Cardiac muscle cell (in vitro differentiated cells and primary cell): ENCODE measurements at regions not wholly inside any gene's neighbourhood (a gene's known extent, or its start where the extent isn't known, plus 50 kb on each side); places are given as distances from the start of the nearest gene placed in this dataset.

Experiments
- DNase-seq, 2 donors: peaks; one replicate each; pipeline versions ENCODE4 v3.0.0 to v3.0.0-alpha.2; 2010 to 2017; ENCODE audit warnings: low read depth in 1 of 2, low spot score in 1 of 2
- H3K27ac ChIP-seq: fragments of 200-600 bp; sonication (generic); 2 replicates; pipeline ENCODE4 v1.5.1; 2016
- H3K27me3 ChIP-seq: fragments of 200-600 bp; sonication (generic); 2 replicates; pipeline ENCODE4 v1.6.0; 2016; ENCODE audit warnings: control low read depth
- H3K36me3 ChIP-seq: fragments of 200-600 bp; sonication (generic); 2 replicates; pipeline ENCODE4 v1.5.1; 2016; ENCODE audit warnings: control low read depth
- H3K4me1 ChIP-seq: fragments of 200-600 bp; sonication (generic); 2 replicates; pipeline ENCODE4 v1.8.1; 2017; ENCODE audit warnings: low read depth, mild to moderate bottlenecking, mixed run types
- H3K4me3 ChIP-seq: fragments of 200-600 bp; sonication (generic); 2 replicates; pipeline ENCODE4 v1.5.1; 2016; ENCODE audit warnings: mild to moderate bottlenecking
- H3K9me3 ChIP-seq: fragments of 200-600 bp; sonication (generic); 2 replicates; pipeline ENCODE4 v1.5.1; 2017; ENCODE audit warnings: low read depth, mild to moderate bottlenecking, control low read depth
- TF ChIP-seq, protein P1 (sequence below): IDR thresholded peaks from 2 replicates; pipeline ENCODE4 v1.5.1; 2012; ENCODE audit warnings: low read depth, mild to moderate bottlenecking, low read length

DNA sequence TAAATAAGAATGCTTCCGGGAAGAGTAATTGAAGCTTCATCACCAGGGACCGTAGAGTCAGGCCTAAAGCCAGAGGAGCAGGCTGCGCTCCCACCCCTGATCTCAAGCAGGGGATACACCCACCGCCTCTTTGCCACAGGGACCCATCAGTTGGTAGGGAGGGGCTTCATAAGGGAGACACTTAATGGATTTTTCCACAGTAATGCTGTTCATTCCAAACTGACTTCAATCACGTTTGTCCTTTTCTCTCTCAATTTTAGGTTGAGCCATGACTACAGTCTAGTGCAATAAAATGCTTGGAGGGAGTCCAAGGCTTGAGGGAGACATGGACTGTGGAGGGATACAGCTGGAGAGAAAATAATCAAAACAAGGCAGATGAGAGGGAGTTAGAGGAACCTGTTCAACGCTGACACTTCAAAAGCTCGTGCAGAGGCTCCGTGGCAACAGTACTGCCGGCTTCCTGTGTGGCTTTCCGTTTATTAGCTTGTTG, 111.5 kb downstream of the SEC16B start:
- Histone ChIP-seq H3K4me3 (no peak overlapping the region), H3K27me3 (no peaks in the 10 kb centered on the region), H3K9me3 (no peaks in the 10 kb centered on the region), H3K27ac (no peak overlapping the region), H3K4me1 (no peaks in the 10 kb centered on the region), H3K36me3 (no peaks in the 10 kb centered on the region)
- TF ChIP-seq, protein P1, sequence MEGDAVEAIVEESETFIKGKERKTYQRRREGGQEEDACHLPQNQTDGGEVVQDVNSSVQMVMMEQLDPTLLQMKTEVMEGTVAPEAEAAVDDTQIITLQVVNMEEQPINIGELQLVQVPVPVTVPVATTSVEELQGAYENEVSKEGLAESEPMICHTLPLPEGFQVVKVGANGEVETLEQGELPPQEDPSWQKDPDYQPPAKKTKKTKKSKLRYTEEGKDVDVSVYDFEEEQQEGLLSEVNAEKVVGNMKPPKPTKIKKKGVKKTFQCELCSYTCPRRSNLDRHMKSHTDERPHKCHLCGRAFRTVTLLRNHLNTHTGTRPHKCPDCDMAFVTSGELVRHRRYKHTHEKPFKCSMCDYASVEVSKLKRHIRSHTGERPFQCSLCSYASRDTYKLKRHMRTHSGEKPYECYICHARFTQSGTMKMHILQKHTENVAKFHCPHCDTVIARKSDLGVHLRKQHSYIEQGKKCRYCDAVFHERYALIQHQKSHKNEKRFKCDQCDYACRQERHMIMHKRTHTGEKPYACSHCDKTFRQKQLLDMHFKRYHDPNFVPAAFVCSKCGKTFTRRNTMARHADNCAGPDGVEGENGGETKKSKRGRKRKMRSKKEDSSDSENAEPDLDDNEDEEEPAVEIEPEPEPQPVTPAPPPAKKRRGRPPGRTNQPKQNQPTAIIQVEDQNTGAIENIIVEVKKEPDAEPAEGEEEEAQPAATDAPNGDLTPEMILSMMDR, result no peak
- peak in 1 of 2 donors; percentile 42 for DNase-seq

DNA sequence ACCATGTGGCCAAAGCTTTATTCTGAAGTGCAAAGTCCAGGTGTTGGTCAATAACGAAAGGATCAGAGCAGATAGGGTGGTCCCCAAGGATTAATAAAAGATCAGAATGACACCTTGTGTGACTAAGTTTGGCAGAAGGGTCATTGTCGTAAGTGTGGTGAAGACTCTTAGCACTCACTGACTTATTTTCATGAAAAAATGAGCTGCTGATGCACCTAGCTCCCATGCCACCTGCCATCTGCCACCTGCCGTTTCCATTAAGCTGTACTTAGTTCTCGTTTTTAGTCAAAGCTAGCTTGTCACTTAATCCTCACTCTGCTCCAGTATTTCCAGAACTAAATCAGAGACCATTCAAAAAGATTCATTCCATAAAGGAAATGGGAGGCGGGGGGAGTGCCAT, 112.6 kb downstream of the SEC16B start:
- no peaks in the 10 kb centered on the region for H3K9me3 ChIP-seq
- TF ChIP-seq, protein P1, result no peak
- no peak for DNase-seq
- no peaks in the 10 kb centered on the region for H3K4me1 ChIP-seq
- H3K27ac ChIP-seq, result no peak overlapping the region
- H3K36me3 ChIP-seq, result no peaks in the 10 kb centered on the region
- H3K27me3 ChIP-seq, result no peaks in the 10 kb centered on the region
- no peak overlapping the region for H3K4me3 ChIP-seq

DNA sequence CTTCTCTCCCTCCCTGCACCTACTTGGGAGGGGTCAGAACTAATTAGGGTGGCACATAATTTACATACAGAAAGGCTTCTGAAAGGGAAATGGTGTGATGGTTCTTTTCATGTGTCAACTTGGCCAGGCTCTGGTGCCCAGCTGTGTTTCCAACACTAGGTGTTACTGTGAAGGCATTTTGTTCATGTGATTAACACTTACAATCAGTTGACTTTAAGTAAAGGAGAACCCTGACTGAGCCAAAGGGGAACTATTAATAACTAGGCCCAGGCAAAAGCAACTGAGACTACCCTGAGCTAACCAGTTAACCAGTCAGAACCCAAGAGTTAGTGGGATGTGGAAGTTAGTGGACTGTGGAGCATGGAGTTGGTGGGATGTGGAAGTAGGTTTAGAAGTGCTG, 114.9 kb downstream of the SEC16B start:
- Histone ChIP-seq H3K9me3 (no peaks in the 10 kb centered on the region), H3K27ac (no peak overlapping the region), H3K4me1 (no peaks in the 10 kb centered on the region), H3K27me3 (no peaks in the 10 kb centered on the region), H3K36me3 (no peaks in the 10 kb centered on the region), H3K4me3 (no peak overlapping the region)
- no peak for DNase-seq
- TF ChIP-seq, protein P1, result no peak

DNA sequence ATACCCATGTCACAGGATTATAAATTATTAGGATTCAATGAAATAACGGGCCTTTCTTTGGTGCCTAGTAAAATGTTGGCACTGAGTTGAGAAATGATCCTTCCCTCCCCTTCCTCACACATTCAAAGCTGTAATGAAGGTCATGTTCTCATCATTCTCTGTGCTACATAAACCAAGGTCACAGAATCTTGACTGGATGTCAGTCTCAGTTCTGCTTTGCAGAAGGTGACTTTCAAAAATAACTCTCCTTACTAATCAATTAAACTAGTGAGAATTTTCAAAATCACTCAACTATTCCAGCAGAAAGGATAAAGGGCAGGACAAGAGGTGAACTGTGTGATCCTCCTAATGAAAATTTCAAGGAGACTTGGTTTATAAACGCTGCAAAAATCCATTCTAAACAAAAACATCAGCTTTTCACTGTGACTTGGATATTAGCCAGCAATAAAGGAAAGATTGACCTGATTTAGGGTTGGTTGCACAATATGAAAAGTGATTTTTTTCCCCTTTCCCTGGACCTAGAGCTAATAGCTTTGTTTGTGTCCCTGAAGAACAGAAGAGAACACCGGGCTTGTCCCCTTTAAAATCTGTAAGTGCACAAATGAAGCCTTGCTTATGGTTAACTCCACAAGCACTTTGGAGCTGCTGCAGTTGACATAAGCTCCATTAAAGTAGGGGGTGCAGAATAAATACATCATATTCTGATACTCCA, 120.1 kb downstream of the SEC16B start:
- Histone ChIP-seq H3K4me1 (no peaks in the 10 kb centered on the region), H3K27me3 (no peaks in the 10 kb centered on the region), H3K4me3 (no peak overlapping the region), H3K27ac (no peak overlapping the region), H3K9me3 (no peaks in the 10 kb centered on the region), H3K36me3 (no peaks in the 10 kb centered on the region)
- DNase-seq, result no peak
- TF ChIP-seq, protein P1, result no peak

DNA sequence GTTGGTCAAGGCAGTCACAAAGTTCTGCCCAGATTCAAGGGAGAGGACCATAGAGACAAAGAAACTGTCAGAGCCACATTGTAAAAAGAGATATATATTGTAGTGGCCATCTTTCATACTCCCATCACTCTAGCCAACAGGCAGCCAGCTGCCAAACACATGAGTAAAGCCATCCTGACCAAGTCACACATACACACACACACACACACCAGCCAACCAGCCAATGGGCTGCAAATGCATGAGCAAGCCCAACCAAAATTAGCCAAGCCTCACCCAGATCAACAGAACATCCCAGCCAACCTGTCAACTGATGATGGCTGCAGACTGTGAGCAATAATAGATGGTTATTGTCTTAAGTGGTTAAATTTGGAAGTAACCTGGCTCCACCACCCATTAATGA, 120.7 kb downstream of the SEC16B start:
- Histone ChIP-seq H3K27me3 (no peaks in the 10 kb centered on the region), H3K27ac (no peak overlapping the region), H3K36me3 (no peaks in the 10 kb centered on the region), H3K9me3 (no peaks in the 10 kb centered on the region), H3K4me1 (no peaks in the 10 kb centered on the region), H3K4me3 (no peak overlapping the region)
- TF ChIP-seq, protein P1, result no peak
- DNase-seq, result peak in 1 of 2 donors; percentile 8
